Neuron (in vitro differentiated cells): ENCODE measurements at regions not wholly inside any gene's neighbourhood (a gene's known extent, or its start where the extent isn't known, plus 50 kb on each side); places are given as distances from the start of the nearest gene placed in this dataset.

ENCODE experiments used
- H2AFZ ChIP-seq: one replicate; pipeline ENCODE4 v1.6.1; 2013; ENCODE audit warnings: low read depth, mild to moderate bottlenecking, inconsistent platforms, low read length, moderate library complexity
- H3K27me3 ChIP-seq: one replicate; pipeline ENCODE4 v1.6.1; 2013; ENCODE audit warnings: low read length; ENCODE audit not compliant: insufficient read depth
- H3K36me3 ChIP-seq: one replicate; pipeline ENCODE4 v1.6.1; 2013; ENCODE audit warnings: low read length; ENCODE audit not compliant: insufficient read depth
- H3K4me1 ChIP-seq: one replicate; pipeline ENCODE4 v1.6.1; 2013; ENCODE audit warnings: low read length; ENCODE audit not compliant: insufficient read depth
- H3K4me3 ChIP-seq: 2 replicates; pipeline ENCODE4 v1.5.1; 2013; ENCODE audit warnings: mild to moderate bottlenecking, low read length, moderate library complexity
- H3K9me3 ChIP-seq: one replicate; pipeline ENCODE4 v1.6.1; 2013; ENCODE audit warnings: low read length

DNA sequence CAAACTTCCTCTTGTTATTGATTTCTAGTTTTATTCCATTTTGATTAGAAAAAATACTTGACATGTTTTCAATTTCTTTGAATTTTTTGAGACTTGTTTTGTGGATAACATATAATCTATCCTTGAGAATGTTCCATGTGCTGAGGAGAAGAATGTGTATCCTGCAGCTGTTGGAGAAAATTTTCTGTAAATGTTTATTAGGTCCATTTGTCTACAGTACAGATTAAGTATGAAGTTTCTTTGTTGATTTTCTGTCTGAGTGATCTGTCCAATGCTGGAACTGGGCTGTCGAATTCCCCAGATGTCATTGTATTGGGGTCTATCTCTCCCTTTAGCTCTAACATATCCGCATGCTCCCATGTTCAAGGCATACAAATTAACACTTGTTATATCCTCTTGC is 251.2 kb downstream of the CSNK1G3 start:
- H3K27me3 ChIP-seq, result no peaks in the 10 kb centered on the region
- no peak overlapping the region for H2AFZ ChIP-seq
- no peaks in the 10 kb centered on the region for H3K36me3 ChIP-seq
- H3K4me3 ChIP-seq, result no peak overlapping the region
- H3K4me1 ChIP-seq, result no peaks in the 10 kb centered on the region
- H3K9me3 ChIP-seq, result no peaks in the 10 kb centered on the region

DNA sequence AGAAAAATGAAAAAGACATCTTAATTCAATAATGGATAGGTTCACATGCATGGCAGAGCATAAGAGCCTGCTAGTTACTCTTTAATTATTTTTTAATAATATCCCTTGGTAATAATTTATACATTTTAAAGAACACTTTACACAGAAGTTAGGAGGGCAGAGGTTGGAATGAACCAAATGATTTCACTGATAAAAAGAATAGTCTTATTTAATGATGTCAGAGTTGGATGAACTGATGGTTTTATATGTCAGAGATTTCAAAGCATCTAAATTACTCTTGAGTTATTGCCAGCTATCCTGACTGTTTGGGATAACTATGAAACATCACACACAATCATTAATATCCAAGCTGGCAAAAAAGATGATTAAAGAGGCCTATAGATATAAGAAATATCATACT is 244.8 kb downstream of the CSNK1G3 start:
- no peak overlapping the region for H3K4me3 ChIP-seq
- no peaks in the 10 kb centered on the region for H3K9me3 ChIP-seq
- peak overlapping the region; percentile 78 for H2AFZ ChIP-seq
- peaks cover 52% of the 10 kb centered on the region for H3K4me1 ChIP-seq
- H3K36me3 ChIP-seq, result no peaks in the 10 kb centered on the region
- no peaks in the 10 kb centered on the region for H3K27me3 ChIP-seq

DNA sequence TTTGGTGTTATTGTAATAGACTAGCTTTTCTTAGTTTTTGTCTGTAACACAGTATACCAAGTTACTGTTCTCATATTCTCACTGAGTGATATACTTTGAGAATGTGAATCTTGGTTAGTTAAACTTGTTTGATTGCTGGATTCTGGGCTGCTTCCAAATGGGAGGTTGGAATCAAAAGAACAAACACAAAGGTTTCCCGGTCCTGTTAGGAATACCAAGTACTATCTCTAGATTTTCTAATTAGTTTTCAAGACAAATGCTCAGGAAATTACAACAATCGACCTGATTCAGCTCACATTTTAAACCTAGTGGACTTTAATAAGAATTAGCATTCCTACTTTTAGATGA is 244.3 kb downstream of the CSNK1G3 start:
- Histone ChIP-seq H2AFZ (peak overlapping the region; percentile 78), H3K36me3 (no peaks in the 10 kb centered on the region), H3K4me1 (peaks cover 52% of the 10 kb centered on the region), H3K9me3 (no peaks in the 10 kb centered on the region), H3K4me3 (peak overlapping the region; percentile 11), H3K27me3 (no peaks in the 10 kb centered on the region)

DNA sequence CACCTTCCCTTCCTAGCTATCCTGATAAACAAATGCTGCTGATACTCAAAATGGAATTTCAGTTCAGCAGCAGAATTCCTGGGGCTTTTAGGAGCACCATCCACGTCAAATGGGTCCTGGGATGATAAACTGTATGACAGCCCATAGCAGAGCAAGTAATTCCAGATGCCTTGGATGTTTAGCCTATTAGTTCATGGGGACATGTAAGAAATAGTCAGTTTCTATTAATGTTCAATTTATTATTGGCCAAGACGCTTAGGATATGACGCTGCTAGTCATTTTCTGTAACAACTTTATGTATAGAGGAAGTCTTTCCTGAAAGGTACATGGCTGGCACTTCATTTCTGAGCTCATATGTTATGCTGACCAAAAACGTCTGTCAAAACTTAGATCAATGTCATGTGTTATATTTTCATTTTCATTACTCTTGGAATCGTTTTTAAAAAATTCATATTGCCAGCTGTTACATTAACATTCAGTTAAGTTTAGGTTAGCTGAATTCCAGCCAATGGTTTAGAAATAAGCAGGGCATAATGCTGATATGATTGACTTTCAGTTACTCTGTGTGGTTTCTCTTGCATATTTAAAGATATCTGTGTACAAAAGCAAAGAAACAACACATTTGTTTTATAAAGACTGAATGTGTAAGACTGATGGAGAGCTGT is 243.8 kb downstream of the CSNK1G3 start:
- no peaks in the 10 kb centered on the region for H3K27me3 ChIP-seq
- H3K36me3 ChIP-seq, result no peaks in the 10 kb centered on the region
- no peaks in the 10 kb centered on the region for H3K9me3 ChIP-seq
- H3K4me1 ChIP-seq, result peaks cover 52% of the 10 kb centered on the region
- H3K4me3 ChIP-seq, result peak overlapping the region; percentile 15
- H2AFZ ChIP-seq, result peak overlapping the region; percentile 78

DNA sequence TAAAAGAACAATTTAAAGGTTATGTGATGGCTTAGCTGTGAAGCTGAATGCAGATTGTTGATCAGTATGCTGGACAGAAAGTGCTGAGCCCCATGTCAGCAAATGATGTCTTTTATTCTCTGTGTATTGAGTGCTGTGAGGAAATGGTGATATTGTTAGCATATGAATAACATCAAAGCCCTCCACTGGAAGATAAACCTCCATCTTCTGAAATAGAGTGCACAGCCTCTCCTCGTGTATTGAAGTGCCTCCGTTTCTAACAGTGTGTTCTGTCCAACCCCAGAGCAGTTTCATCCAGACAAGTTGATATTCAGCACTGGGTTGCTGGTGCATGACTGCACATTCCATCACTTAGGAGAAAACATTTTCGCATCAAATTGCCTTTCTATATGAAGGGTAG is 242.9 kb downstream of the CSNK1G3 start:
- Histone ChIP-seq H3K36me3 (no peaks in the 10 kb centered on the region), H3K27me3 (no peaks in the 10 kb centered on the region), H3K4me1 (peaks cover 52% of the 10 kb centered on the region), H3K4me3 (peak overlapping the region; percentile 15), H3K9me3 (no peaks in the 10 kb centered on the region), H2AFZ (no peak overlapping the region)

DNA sequence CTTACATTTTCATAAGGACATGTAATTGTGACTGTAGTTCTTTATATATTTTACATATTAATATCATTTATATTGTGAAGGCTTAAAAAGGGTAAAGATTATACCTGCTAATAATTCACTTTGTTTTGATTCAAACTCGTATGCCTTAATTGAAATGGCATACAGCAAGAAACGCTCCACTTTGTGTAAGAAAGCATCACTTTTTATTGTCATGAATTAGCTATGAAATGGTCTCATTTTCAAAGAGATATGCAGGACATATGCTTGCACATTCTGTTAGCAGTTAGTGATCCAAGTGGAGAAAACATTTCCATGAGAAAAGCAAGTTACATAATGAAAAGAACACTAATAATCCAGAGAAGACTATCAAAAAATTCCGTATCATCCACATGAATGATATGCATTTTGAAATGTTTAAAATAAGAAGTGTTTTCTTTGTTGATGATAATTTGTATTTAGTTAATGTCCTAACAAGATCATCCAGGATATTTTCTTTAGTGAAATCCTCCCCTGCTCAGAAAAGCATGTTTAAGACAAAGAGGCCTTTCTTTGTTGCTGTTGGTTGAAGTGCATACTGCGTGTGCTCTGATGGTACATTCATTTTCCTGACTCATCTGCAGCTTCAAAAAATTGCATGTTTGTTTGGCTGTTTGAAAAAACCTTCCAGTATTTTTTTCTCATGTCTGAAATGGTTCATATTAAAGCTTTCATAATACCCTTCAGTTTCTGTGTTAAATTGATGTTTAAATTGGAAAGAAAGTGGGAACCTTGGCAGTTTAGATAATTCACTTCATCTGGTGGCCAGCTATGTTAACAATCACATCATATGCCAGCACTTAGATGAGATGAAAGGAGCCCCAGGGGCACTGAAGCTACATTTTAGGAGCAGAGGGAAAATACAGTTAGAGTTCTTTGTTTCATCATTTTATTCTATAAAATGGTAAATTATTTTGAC is 242.2 kb downstream of the CSNK1G3 start:
- no peaks in the 10 kb centered on the region for H3K9me3 ChIP-seq
- no peaks in the 10 kb centered on the region for H3K27me3 ChIP-seq
- H2AFZ ChIP-seq, result peak overlapping the region; percentile 57
- peak overlapping the region; percentile 7 for H3K4me3 ChIP-seq
- peaks cover 52% of the 10 kb centered on the region for H3K4me1 ChIP-seq
- H3K36me3 ChIP-seq, result no peaks in the 10 kb centered on the region

DNA sequence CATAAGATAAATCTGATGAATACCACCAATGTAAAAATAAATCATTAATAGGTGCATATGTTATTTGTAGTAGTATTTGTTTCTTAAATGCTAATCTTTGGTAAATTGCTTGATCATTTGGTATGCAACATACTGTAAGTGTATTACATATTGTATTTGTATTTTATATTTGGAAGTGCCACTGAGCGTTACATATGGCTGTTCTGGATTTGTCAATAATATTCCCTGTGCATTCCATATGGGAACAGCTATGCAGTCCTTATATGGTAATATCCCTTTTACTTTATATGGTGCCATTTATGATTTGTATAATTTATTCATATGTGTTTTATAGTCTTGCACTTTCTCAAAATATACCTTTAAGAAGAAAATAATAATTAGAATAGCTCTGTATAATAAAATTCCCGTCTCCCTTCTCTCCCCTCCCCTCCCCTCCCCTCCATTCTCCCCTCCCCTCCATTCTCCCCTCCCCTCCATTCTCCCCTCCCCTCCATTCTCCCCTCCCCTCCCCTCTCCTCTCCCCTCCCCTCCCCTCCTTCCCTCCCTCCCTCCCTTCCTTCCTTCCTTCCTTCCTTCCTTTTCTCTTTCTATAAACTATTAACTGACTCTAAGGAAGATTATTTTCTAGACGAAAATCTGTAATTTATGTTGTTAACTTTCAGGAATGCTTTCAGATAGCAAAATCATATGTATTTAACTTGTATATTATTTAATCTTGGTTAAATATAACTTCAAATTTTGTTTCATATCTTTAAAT is 241.4 kb downstream of the CSNK1G3 start:
- Histone ChIP-seq H3K4me3 (no peak overlapping the region), H2AFZ (no peak overlapping the region), H3K36me3 (no peaks in the 10 kb centered on the region), H3K9me3 (no peaks in the 10 kb centered on the region), H3K27me3 (no peaks in the 10 kb centered on the region), H3K4me1 (peaks cover 52% of the 10 kb centered on the region)

DNA sequence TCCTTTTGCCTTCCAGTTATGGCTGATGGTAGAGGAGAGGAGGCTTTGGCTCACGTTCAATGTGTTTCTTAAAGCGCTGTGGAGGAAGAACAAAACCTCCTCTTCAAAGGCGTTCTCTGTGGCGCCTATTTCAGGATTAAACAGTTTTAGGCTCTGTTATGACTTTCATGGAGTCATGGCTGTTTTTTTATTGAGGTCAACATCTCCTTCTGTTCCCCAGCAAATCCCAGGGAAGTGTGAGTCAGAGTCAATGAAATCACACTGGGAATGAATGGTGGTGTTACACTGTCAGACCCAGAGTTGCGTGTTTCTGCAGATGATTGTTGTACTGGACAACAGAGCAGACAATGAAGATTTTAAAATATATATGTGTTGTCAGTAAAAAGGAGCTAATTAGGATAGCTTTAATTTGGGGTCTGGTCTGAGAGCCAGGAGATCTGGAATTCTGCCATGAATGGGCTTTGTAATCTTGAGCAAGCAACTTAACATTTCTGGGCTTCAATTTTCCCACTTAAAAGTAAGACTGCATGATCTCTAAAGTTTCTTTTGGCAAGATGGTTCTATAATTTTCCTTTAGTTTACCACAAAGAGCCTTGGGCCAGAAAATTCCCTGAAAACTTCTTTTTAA is 240.7 kb downstream of the CSNK1G3 start:
- Histone ChIP-seq H3K27me3 (no peaks in the 10 kb centered on the region), H3K4me1 (peaks cover 51% of the 10 kb centered on the region), H2AFZ (no peak overlapping the region), H3K4me3 (no peak overlapping the region), H3K36me3 (no peaks in the 10 kb centered on the region), H3K9me3 (no peaks in the 10 kb centered on the region)

DNA sequence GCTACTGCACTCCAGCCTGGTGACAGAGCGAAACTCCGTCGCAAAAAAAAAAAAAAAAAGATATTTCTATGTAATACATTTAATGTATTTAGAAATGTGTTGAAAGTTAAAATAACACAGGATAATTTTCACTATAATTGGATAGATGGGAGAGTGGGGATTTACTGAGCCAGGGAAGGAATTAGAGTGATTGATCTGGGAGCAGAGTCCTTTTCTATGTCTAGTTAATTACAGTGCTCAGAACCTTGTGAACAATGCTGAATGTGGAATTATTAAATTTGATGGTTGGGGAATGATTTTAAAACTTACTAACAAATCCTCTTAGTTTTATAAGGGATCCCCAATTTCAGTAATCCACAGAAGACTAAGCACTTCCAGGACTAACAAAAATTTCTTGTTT is 239.7 kb downstream of the CSNK1G3 start:
- no peak overlapping the region for H2AFZ ChIP-seq
- H3K36me3 ChIP-seq, result no peaks in the 10 kb centered on the region
- H3K4me3 ChIP-seq, result no peak overlapping the region
- peaks cover 48% of the 10 kb centered on the region for H3K4me1 ChIP-seq
- H3K9me3 ChIP-seq, result no peaks in the 10 kb centered on the region
- no peaks in the 10 kb centered on the region for H3K27me3 ChIP-seq

DNA sequence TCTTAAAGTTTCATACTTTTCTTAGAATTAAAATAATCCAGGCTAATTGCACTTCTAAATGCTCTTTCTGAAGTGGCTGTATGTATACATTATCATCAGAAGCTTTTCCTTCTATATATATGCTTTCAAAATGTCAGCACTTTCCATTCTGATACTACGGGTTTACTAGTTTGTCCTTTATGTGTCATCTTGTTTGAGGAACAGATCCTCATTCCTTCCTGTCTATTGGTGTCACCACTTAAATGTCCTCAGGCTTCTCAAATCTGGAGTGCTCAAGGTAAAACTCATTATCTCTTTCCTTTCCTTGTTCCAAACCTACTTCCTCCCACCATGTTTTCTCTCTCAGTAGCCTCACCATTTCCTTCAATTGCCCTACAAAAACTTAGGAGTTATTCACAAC is 236.3 kb downstream of the CSNK1G3 start:
- Histone ChIP-seq H2AFZ (no peak overlapping the region), H3K9me3 (no peaks in the 10 kb centered on the region), H3K4me3 (no peak overlapping the region), H3K36me3 (no peaks in the 10 kb centered on the region), H3K27me3 (no peaks in the 10 kb centered on the region), H3K4me1 (peaks cover 43% of the 10 kb centered on the region)

DNA sequence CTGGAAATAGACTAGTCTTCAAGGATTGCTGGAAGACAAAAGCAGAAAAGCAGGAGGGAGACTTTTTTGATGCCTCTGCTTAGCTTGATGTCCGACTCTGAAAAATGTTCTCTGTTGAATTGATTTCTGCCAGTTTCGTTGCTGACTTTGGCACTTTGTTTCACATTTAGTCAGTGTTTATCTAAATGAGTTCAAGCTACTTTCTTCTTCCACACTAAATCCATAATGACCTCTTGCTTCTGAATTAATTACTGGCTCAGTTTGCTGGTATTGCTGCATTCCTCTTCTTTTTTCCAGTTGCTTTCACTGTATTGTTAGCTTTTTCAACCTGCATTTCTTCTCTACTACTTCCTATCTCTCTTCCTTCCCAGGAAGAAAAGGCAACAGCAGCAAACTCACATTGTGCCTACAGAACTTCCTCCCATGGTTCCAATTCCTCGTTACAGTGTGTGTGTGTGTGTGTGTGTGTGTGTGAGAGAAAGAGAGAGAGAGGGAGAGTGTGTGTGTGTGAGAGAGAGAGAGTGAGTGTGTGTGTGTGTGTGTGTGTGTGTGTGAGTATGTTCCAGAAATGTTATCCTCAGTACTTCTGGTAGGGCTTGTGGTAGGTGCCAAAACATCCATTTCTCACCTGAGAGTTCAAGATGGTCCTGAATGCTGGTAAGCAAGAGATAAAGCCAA is 234.8 kb downstream of the CSNK1G3 start:
- H3K4me1 ChIP-seq, result peaks cover 34% of the 10 kb centered on the region
- H3K36me3 ChIP-seq, result no peaks in the 10 kb centered on the region
- H3K9me3 ChIP-seq, result no peaks in the 10 kb centered on the region
- H3K4me3 ChIP-seq, result no peak overlapping the region
- H3K27me3 ChIP-seq, result no peaks in the 10 kb centered on the region
- peak overlapping the region; percentile 20 for H2AFZ ChIP-seq

DNA sequence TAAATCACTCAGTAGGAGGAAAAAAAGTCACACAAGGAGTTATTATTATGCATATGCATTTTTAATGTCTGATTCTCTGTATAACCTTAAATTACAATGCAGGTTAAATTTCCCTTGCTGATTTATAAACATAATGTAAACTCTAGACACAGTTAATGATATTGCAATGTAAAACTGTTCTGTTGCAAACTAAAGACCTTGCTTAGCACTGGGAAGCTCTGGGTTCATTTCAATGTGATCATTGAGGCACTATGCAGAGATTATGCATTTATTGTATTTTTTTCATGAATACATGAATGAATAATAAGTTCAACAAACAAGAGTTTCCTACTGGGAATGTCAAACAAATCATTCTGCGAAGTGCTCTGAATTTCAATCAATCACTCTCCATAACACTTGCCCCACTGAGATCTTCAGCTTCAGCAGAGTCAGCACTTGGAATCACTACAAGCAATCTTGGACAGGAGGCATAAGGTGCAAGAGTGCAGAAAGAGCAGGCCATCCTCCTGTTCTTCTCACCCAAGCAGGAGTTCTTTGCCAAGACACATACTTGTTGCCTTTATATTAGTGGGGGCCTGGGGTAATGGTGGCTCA is 232.1 kb downstream of the CSNK1G3 start:
- no peaks in the 10 kb centered on the region for H3K27me3 ChIP-seq
- H3K36me3 ChIP-seq, result no peaks in the 10 kb centered on the region
- no peak overlapping the region for H2AFZ ChIP-seq
- no peaks in the 10 kb centered on the region for H3K9me3 ChIP-seq
- H3K4me3 ChIP-seq, result no peak overlapping the region
- H3K4me1 ChIP-seq, result peaks cover 34% of the 10 kb centered on the region
